Activated T-cell treated with anti-CD3 and anti-CD28 coated beads for 48 hours (primary cell): ENCODE measurements at regions not wholly inside any gene's neighbourhood (a gene's known extent, or its start where the extent isn't known, plus 50 kb on each side); places are given as distances from the start of the nearest gene placed in this dataset.

Experiments used
- DNase-seq: peaks from one replicate; pipeline ENCODE4 v3.0.0-alpha.2; 2020; ENCODE audit warnings: low read depth

- DNase-seq = no peak
These were observed 83.6 kb downstream of the HPGD start for GRCh38 chr4:174438711-174439110.

- no peak for DNase-seq
These were observed 84.5 kb downstream of the HPGD start for GRCh38 chr4:174437749-174438148.

- no peak for DNase-seq
These were observed 85.0 kb downstream of the HPGD start for GRCh38 chr4:174437324-174437723.

GRCh38 chr4:174436377-174436776, 85.9 kb downstream of the HPGD start:
- DNase-seq = no peak

- DNase-seq = no peak
These were observed 86.3 kb downstream of the HPGD start for GRCh38 chr4:174435974-174436373.

- DNase-seq = no peak
These were observed 87.8 kb downstream of the HPGD start for GRCh38 chr4:174434455-174434854.

GRCh38 chr4:174430576-174430975, 91.7 kb downstream of the HPGD start:
- DNase-seq = no peak

- no peak for DNase-seq
These were observed 92.4 kb downstream of the HPGD start for GRCh38 chr4:174429701-174430410.

- DNase-seq = no peak
These were observed 94.6 kb downstream of the HPGD start for GRCh38 chr4:174427571-174428140.

- no peak for DNase-seq
These were observed 96.6 kb downstream of the HPGD start for GRCh38 chr4:174425669-174426068.

GRCh38 chr4:174423257-174423944, 98.9 kb downstream of the HPGD start:
- DNase-seq = peak; percentile 1

GRCh38 chr4:174422893-174423256, 99.4 kb downstream of the HPGD start:
- DNase-seq = no peak

GRCh38 chr4:174420316-174420715, 102.0 kb downstream of the HPGD start:
- DNase-seq = no peak

- DNase-seq = no peak
These were observed 103.6 kb downstream of the HPGD start for GRCh38 chr4:174418640-174419212.

GRCh38 chr4:174408841-174409552, 113.3 kb downstream of the HPGD start:
- DNase-seq = no peak

GRCh38 chr4:174406383-174406782, 115.9 kb downstream of the HPGD start:
- no peak for DNase-seq

GRCh38 chr4:174405923-174406322, 116.4 kb downstream of the HPGD start:
- DNase-seq = no peak

- DNase-seq = no peak
These were observed 117.6 kb downstream of the HPGD start for GRCh38 chr4:174404677-174405076.

GRCh38 chr4:174403177-174403543, 119.1 kb downstream of the HPGD start:
- no peak for DNase-seq

GRCh38 chr4:174402470-174403176, 118.9 kb downstream of the CEP44 start:
- no peak for DNase-seq

GRCh38 chr4:174401471-174402130, 117.9 kb downstream of the CEP44 start:
- no peak for DNase-seq
